Fibroblast of lung (primary cell): ENCODE measurements at regions not wholly inside any gene's neighbourhood (a gene's known extent, or its start where the extent isn't known, plus 50 kb on each side); places are given as distances from the start of the nearest gene placed in this dataset.

Source experiments
- DNase-seq, 2 donors: peaks; one replicate each; pipeline versions ENCODE4 v3.0.0 to v3.0.0-alpha.2; 2010; ENCODE audit warnings: low read depth in 2 of 2
- H2AFZ ChIP-seq: 2 replicates; pipeline ENCODE4 v1.5.1; 2012; ENCODE audit warnings: low read length, control low read depth, inconsistent platforms
- H3K27ac ChIP-seq: 2 replicates; pipeline ENCODE4 v1.5.1; 2011; ENCODE audit warnings: low read length, control low read depth; ENCODE audit not compliant: insufficient read depth
- H3K27me3 ChIP-seq: 2 replicates; pipeline ENCODE4 v1.5.1; 2011; ENCODE audit warnings: mild to moderate bottlenecking, low read length; ENCODE audit not compliant: control insufficient read depth, insufficient read depth
- H3K36me3 ChIP-seq: 2 replicates; pipeline ENCODE4 v1.5.1; 2011; ENCODE audit warnings: low read length; ENCODE audit not compliant: control insufficient read depth, insufficient read depth
- H3K4me1 ChIP-seq: 2 replicates; pipeline ENCODE4 v1.5.1; 2011; ENCODE audit warnings: low read length; ENCODE audit not compliant: control insufficient read depth, insufficient read depth; ENCODE audit errors: extremely low read depth
- H3K4me2 ChIP-seq: 2 replicates; pipeline ENCODE4 v1.5.1; 2011; ENCODE audit warnings: low read length, control low read depth; ENCODE audit not compliant: insufficient read depth; ENCODE audit errors: extremely low read depth
- H3K4me3 ChIP-seq, 4 experiments: fragments of 200-600 bp in 1 of 4; sonication (generic) in 1 of 4; replicated peaks in 1 of 4; 2 replicates each; pipeline ENCODE4 v1.5.1; 2011 to 2016; ENCODE audit warnings: low read length in 4 of 4, low read depth in 3 of 4, mild to moderate bottlenecking in 3 of 4, control low read depth in 2 of 4, inconsistent platforms in 1 of 4, mixed read lengths in 1 of 4; ENCODE audit not compliant: insufficient read depth in 1 of 4; ENCODE audit errors: control extremely low read depth in 1 of 4
- H3K79me2 ChIP-seq: 2 replicates; pipeline ENCODE4 v1.5.1; 2012; ENCODE audit warnings: mild to moderate bottlenecking, low read length, inconsistent platforms; ENCODE audit not compliant: control insufficient read depth, insufficient read depth
- H3K9ac ChIP-seq: 2 replicates; pipeline ENCODE4 v1.5.1; 2011; ENCODE audit warnings: mild to moderate bottlenecking, low read length, control low read depth; ENCODE audit not compliant: insufficient read depth
- H3K9me3 ChIP-seq: 2 replicates; pipeline ENCODE4 v1.5.1; 2012; ENCODE audit warnings: low read depth, low read length; ENCODE audit not compliant: control insufficient read depth, insufficient read depth
- H4K20me1 ChIP-seq: 2 replicates; pipeline ENCODE4 v1.5.1; 2011; ENCODE audit warnings: low read length; ENCODE audit not compliant: control insufficient read depth, insufficient read depth; ENCODE audit errors: extremely low read depth
- CTCF ChIP-seq, 2 donors: IDR thresholded peaks in 1 of 2; conservative IDR thresholded peaks in 1 of 2; 1 replicate in 1 of 2; 2 replicates in 1 of 2; pipeline ENCODE4 v1.5.1; 2011 to 2012; ENCODE audit warnings: low read length in 2 of 2, control low read depth in 1 of 2, inconsistent platforms in 1 of 2, low read depth in 1 of 2, mild to moderate bottlenecking in 1 of 2
- EZH2 ChIP-seq: IDR thresholded peaks from 2 replicates; pipeline ENCODE4 v1.5.1; 2012; ENCODE audit warnings: low read length, control low read depth, mild to moderate bottlenecking; ENCODE audit errors: missing control alignments

- no peak overlapping the region for H3K4me2 ChIP-seq
- no peaks in the 10 kb centered on the region for H3K36me3 ChIP-seq
- no peaks in the 10 kb centered on the region for H3K79me2 ChIP-seq
- DNase-seq, result peak; percentile 11 to 56
- no peaks in the 10 kb centered on the region for H4K20me1 ChIP-seq
- no peak overlapping the region for H3K4me3 ChIP-seq
- H3K4me1 ChIP-seq, result no peaks in the 10 kb centered on the region
- H3K9me3 ChIP-seq, result no peaks in the 10 kb centered on the region
- H3K9ac ChIP-seq, result no peak overlapping the region
- TF ChIP-seq EZH2 (no peak), CTCF (conservative IDR thresholded peaks at IDR 0.05 in 1 of 2, IDR thresholded peaks at IDR 0.05 in 1 of 2; ENCODE audit: low read depth in 1 of 2, low read length in 2 of 2) (no peak)
- H3K27me3 ChIP-seq, result no peaks in the 10 kb centered on the region
- no peak overlapping the region for H3K27ac ChIP-seq
- no peak overlapping the region for H2AFZ ChIP-seq
These were observed 461.7 kb upstream of the TENM4 start for GRCh38 chr11:79902493-79902892.

- Histone ChIP-seq H3K27ac (no peak overlapping the region), H3K27me3 (no peaks in the 10 kb centered on the region), H3K4me3 (no peak overlapping the region), H3K9ac (no peak overlapping the region), H3K4me1 (peaks cover 2% of the 10 kb centered on the region), H3K36me3 (no peaks in the 10 kb centered on the region), H2AFZ (no peak overlapping the region), H3K4me2 (no peak overlapping the region), H3K9me3 (no peaks in the 10 kb centered on the region), H3K79me2 (no peaks in the 10 kb centered on the region), H4K20me1 (no peaks in the 10 kb centered on the region)
- peak in 1 of 2 donors; percentile 84 for DNase-seq
- TF ChIP-seq CTCF (conservative IDR thresholded peaks at IDR 0.05 in 1 of 2, IDR thresholded peaks at IDR 0.05 in 1 of 2; ENCODE audit: low read depth in 1 of 2, low read length in 2 of 2) (no peak), EZH2 (no peak)
These were observed 457.1 kb upstream of the TENM4 start for GRCh38 chr11:79897896-79898295.

- Histone ChIP-seq H3K9me3 (no peaks in the 10 kb centered on the region), H3K9ac (no peak overlapping the region), H2AFZ (no peak overlapping the region), H3K79me2 (no peaks in the 10 kb centered on the region), H3K27ac (no peak overlapping the region), H3K27me3 (no peaks in the 10 kb centered on the region), H4K20me1 (no peaks in the 10 kb centered on the region), H3K4me2 (no peak overlapping the region), H3K36me3 (no peaks in the 10 kb centered on the region), H3K4me1 (peaks cover 2% of the 10 kb centered on the region), H3K4me3 (no peak overlapping the region)
- peak in 1 of 2 donors; percentile 14 for DNase-seq
- no peak for TF ChIP-seq CTCF (conservative IDR thresholded peaks at IDR 0.05 in 1 of 2, IDR thresholded peaks at IDR 0.05 in 1 of 2; ENCODE audit: low read depth in 1 of 2, low read length in 2 of 2)
These were observed 455.4 kb upstream of the TENM4 start for GRCh38 chr11:79896258-79896657.
